ENCODE measurements at regions not wholly inside any gene's neighbourhood (a gene's known extent, or its start where the extent isn't known, plus 50 kb on each side); places are given as distances from the start of the nearest gene placed in this dataset.
A peak's percentile ranks its signal among the peaks of the same experiment; 100 is the strongest.

- intact Hi-C loops (cut with micrococcal nuclease), result no loop called here
- no peak overlapping the region for H3K4me3 Mint-ChIP-seq (ENCODE audit: unreplicated experiment)
- H3K9me3 Mint-ChIP-seq (ENCODE audit: unreplicated experiment), result no peaks in the 10 kb centered on the region
- POLR2A ChIA-PET, result no interaction called here
- TF ChIP-seq, protein P1, sequence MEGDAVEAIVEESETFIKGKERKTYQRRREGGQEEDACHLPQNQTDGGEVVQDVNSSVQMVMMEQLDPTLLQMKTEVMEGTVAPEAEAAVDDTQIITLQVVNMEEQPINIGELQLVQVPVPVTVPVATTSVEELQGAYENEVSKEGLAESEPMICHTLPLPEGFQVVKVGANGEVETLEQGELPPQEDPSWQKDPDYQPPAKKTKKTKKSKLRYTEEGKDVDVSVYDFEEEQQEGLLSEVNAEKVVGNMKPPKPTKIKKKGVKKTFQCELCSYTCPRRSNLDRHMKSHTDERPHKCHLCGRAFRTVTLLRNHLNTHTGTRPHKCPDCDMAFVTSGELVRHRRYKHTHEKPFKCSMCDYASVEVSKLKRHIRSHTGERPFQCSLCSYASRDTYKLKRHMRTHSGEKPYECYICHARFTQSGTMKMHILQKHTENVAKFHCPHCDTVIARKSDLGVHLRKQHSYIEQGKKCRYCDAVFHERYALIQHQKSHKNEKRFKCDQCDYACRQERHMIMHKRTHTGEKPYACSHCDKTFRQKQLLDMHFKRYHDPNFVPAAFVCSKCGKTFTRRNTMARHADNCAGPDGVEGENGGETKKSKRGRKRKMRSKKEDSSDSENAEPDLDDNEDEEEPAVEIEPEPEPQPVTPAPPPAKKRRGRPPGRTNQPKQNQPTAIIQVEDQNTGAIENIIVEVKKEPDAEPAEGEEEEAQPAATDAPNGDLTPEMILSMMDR (IDR thresholded peaks at IDR 0.05; ENCODE audit: unreplicated experiment), result no peak
- peak; percentile 5 for DNase-seq (ENCODE audit: unreplicated experiment)
- BruUV-seq (replicated peaks), result no TSS peak
- H3K36me3 Mint-ChIP-seq (ENCODE audit: insufficient read depth, unreplicated experiment), result no peaks in the 10 kb centered on the region
- CTCF ChIA-PET, result interaction anchor here (0.6 kb wide), 1 partner anchor 21 kb away, joined by 3 read pairs; no protein-coding TSS in a partner anchor
- no peaks in the 10 kb centered on the region for H3K27me3 Mint-ChIP-seq (ENCODE audit: insufficient read depth, unreplicated experiment)
- peaks cover 12% of the 10 kb centered on the region for H3K4me1 Mint-ChIP-seq (ENCODE audit: insufficient read depth, unreplicated experiment)
- no peak overlapping the region for H3K27ac Mint-ChIP-seq (ENCODE audit: low read depth, unreplicated experiment)
Measured at GRCh38 chr18:30016179-30016578, 1026.4 kb downstream of the DSC3 start.

- no peak overlapping the region for H3K4me3 Mint-ChIP-seq (ENCODE audit: unreplicated experiment)
- intact Hi-C loops (cut with micrococcal nuclease), result no loop called here
- no peak overlapping the region for H3K27ac Mint-ChIP-seq (ENCODE audit: low read depth, unreplicated experiment)
- CTCF ChIA-PET, result no interaction called here
- no peaks in the 10 kb centered on the region for H3K27me3 Mint-ChIP-seq (ENCODE audit: insufficient read depth, unreplicated experiment)
- no peaks in the 10 kb centered on the region for H3K36me3 Mint-ChIP-seq (ENCODE audit: insufficient read depth, unreplicated experiment)
- no TSS peak for BruUV-seq (replicated peaks)
- no peak for DNase-seq (ENCODE audit: unreplicated experiment)
- TF ChIP-seq, protein P1 (IDR thresholded peaks at IDR 0.05; ENCODE audit: unreplicated experiment), result no peak
- no peaks in the 10 kb centered on the region for H3K9me3 Mint-ChIP-seq (ENCODE audit: unreplicated experiment)
- H3K4me1 Mint-ChIP-seq (ENCODE audit: insufficient read depth, unreplicated experiment), result no peaks in the 10 kb centered on the region
- POLR2A ChIA-PET, result no interaction called here
Measured at GRCh38 chr18:30004965-30005364, 1037.6 kb downstream of the DSC3 start.

DNA sequence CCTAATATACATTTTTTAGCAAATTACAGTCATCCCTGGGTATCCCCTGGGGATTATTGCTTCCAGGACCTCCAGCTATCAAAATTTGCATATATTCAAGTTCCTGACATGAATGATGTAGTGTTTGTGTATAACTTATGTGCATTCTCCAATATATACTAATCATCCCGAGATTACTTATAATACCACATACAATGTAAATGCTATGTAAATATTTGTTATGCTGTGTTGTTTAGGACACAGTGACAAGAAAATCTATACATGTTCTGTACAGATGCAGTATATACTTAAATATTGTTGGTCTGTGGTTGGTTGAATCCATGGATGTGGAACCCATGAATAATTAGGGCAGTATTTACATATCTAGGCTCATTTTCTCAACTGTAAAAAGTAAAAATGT lies 1060.3 kb downstream of the DSC3 start:
- Mint-ChIP-seq H3K27ac (ENCODE audit: low read depth, unreplicated experiment) (no peak overlapping the region), H3K4me1 (ENCODE audit: insufficient read depth, unreplicated experiment) (no peaks in the 10 kb centered on the region), H3K4me3 (ENCODE audit: unreplicated experiment) (no peak overlapping the region), H3K9me3 (ENCODE audit: unreplicated experiment) (no peaks in the 10 kb centered on the region), H3K36me3 (ENCODE audit: insufficient read depth, unreplicated experiment) (no peaks in the 10 kb centered on the region), H3K27me3 (ENCODE audit: insufficient read depth, unreplicated experiment) (no peaks in the 10 kb centered on the region)
- no peak for DNase-seq (ENCODE audit: unreplicated experiment)
- intact Hi-C loops (cut with micrococcal nuclease), result no loop called here
- TF ChIP-seq, protein P1 (IDR thresholded peaks at IDR 0.05; ENCODE audit: unreplicated experiment), result no peak
- no TSS peak for BruUV-seq (replicated peaks)
- ChIA-PET POLR2A (no interaction called here), CTCF (no interaction called here)

GRCh38 chr18:29979881-29980280 lies 1062.7 kb downstream of the DSC3 start:
- H3K9me3 Mint-ChIP-seq (ENCODE audit: unreplicated experiment), result no peaks in the 10 kb centered on the region
- TF ChIP-seq, protein P1 (IDR thresholded peaks at IDR 0.05; ENCODE audit: unreplicated experiment), result no peak
- H3K27me3 Mint-ChIP-seq (ENCODE audit: insufficient read depth, unreplicated experiment), result no peaks in the 10 kb centered on the region
- intact Hi-C loops (cut with micrococcal nuclease), result no loop called here
- peak; percentile 39 for DNase-seq (ENCODE audit: unreplicated experiment)
- ChIA-PET CTCF (interaction anchor here (0.7 kb wide), 2 partner anchors 249 to 266 kb away, joined by 3 read pairs; no protein-coding TSS in a partner anchor), POLR2A (no interaction called here)
- BruUV-seq (replicated peaks), result no TSS peak
- H3K4me3 Mint-ChIP-seq (ENCODE audit: unreplicated experiment), result no peak overlapping the region
- H3K27ac Mint-ChIP-seq (ENCODE audit: low read depth, unreplicated experiment), result no peak overlapping the region
- H3K4me1 Mint-ChIP-seq (ENCODE audit: insufficient read depth, unreplicated experiment), result no peaks in the 10 kb centered on the region
- no peaks in the 10 kb centered on the region for H3K36me3 Mint-ChIP-seq (ENCODE audit: insufficient read depth, unreplicated experiment)

All from MCF 10A (cell line).